NCI-H128 (cell line): ENCODE measurements at regions not wholly inside any gene's neighbourhood (a gene's known extent, or its start where the extent isn't known, plus 50 kb on each side); places are given as distances from the start of the nearest gene placed in this dataset.
"Not testable (repeated sequence)": the region's sequence is repeated elsewhere in the genome, so short reads cannot be mapped to it uniquely, and the experiment has no call there.

Experiments used
- DNase-seq: peaks from one replicate; lab custom pipeline; 2025; ENCODE audit not compliant: unreplicated experiment; lab: John Stamatoyannopoulos, UW

DNA sequence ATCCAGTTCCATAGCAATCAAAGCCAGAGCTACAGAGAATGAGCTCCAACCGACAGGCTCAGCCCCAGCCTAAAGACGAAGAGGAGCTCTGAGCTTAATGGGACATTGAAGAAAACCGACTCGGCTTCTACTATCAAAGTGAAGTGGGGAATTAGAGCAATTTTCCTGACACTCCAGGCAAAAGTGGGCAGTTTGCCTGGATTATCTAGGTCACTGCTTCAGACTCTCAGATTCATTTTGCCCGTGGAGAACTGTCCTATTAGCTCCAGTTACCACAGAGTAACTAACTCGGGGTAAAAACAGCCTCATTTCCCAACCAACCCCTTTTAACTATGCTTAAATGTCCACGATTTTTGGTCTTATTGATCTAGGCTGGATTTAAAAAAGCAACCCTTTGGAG lies 592.1 kb upstream of the NRSN1 start:
- no peak for DNase-seq

DNA sequence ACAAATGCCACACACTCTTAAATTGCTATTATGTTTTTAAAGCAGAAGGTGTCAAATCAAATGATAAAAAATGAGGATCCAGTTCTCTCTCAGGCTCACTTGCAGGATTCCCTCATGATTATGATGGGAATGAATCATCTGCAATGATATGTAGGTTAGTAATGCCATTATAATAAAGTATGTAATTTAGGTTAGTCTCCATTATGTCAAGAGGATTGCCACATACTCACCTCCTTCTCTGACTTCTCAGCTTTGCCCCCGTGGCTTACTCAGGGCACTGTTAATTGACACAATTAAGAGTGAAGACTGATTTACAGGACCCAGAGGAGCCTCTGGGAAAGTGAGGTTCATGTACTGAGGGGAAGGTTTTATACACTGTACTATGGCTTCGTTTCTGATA lies 591.7 kb upstream of the NRSN1 start:
- DNase-seq = no peak

DNA sequence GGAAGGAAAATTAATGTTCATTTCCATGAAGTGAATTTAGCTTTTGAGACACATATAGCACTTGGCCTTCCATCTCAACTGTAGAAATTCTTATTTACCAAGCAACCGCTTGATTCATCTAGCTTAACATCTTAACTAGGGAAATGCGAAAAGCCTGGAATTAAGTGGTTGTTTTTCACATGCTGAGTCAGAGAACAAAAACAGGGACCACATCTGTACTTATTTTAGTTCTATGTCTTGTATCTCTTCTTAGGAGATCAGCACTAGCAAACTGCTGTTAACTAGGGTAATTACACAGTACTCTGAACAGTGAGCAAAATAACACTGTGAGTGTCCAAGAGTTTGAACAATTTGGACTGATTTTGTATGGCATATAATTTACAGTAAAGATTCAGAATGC lies 590.9 kb upstream of the NRSN1 start:
- DNase-seq = no peak

DNA sequence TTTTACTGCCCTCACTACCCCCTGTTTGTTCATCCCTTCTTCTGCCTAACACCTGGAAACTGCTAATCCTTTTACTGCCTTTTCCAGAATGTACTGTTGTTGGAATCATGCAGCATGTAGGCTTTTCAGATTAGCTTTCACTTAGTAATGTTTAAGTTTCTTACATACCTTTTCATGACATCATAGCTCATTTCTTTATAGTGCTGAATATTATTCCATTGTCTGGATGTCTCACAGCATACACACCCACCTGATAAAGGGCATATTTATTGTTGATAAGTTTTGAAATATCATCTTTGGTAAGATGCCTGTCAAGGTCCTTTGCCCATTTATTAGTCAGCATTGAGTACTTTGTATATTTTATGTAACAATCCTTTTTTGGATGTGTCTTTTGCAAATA lies 588.2 kb upstream of the NRSN1 start:
- no peak for DNase-seq

DNA sequence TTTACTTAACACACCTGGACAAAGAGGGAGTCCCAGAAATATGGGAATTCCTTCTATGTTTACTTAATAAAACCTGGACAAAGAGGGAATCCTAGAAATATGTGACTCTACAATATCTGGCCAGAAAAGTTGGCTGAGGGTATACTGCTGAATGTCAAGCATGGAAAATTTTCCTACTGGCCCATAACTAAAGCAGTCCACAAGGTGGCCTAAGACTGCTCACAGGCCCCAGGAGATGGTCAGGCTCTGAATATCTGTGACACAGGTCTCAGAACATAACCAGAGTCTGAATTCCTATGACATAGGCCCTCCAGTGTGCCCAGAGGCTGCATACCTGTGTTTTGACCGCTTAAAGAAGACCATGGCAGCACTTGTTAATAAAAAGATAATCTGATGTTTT lies 578.2 kb upstream of the NRSN1 start:
- no peak for DNase-seq

DNA sequence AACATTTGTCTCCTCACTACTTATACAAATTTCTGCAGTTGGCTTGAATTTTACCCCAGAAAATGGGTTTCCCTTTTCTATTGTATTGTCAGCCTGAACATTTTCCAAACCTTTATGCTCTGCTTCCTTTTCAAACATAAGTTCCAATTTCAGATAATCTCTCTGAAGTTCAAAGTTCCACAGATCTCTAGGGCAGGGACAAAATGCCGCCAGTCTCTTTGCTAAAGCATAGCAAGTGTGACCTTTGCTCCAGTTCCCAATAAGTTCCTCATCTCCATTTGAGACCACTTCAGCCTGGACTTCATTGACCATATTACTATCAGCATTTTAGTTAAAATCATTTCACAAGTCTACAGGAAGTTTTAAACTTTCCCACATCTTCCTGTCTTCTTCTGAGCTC lies 571.1 kb upstream of the NRSN1 start:
- DNase-seq = not testable (repeated sequence)

DNA sequence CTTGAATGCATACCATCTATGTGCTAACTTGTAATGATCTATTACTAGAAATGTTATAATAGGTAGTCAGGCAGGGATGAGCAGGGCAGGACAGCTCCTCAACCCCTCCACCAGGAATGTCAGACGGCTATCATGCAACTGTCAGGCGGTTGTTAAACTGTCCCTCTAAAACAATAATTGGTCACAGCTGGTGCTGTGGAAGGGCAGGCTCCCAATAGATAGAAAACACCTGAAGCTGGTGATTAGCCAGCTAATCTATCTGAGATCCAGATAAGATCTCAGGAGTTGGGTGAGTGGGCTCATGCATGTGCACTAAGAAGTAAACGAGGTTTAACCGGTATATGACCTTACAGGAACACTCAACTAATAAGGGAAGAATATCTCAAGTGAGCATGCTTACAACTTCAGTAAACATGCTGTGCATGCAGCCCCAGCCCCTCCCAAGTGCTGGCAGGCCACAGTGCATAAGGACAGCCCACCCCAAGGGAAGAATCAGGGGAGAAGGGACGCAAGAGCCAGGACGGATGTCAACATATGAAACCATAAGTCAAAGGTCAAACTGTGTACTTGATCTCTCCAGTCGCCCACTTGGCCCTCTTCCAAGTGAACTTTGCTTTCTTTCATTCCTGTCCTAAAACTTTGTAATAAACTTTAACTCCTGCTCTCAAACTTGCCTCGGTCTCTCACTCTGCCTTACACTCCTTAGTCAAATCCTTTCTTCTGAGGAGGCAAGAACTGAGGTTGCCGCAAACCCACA lies 566.2 kb upstream of the NRSN1 start:
- no peak for DNase-seq

DNA sequence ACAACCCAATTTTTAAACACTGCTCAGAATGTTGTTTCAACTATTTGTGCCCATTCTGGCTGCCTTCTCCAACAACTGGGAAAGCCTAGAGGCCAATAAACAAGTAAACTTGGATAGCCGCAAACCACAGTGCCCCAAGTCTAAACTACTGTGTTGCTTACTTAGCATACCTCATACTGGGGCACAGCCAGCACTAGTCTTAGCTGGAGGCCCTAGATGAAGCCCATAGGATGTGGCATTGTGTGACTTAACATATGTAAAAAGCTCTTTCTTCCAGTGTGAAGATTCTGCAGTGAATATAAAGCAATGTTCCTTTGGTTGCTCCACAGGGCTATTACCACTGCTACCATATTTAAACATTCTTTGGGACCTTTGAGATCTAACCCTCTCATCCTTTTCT lies 564.3 kb upstream of the NRSN1 start:
- no peak for DNase-seq

DNA sequence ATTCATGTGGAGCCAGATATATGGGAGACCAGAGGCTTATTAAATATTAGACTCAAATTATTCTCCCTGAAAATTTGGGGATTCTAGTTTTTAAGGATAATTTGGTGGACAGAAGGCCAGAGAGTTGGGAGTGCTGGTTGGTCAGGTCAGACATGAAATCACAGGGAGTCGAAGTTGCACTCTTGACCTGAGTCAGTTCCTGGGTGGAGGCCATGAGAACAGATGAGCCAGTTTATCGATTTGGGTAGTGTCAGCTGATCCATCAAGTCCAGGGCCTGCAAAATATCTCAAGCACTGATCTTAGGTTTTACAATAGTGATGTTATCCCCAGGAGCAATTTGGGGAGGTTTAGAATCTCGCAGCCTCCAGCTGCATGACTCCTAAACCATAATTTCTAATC lies 563.5 kb upstream of the NRSN1 start:
- no peak for DNase-seq

DNA sequence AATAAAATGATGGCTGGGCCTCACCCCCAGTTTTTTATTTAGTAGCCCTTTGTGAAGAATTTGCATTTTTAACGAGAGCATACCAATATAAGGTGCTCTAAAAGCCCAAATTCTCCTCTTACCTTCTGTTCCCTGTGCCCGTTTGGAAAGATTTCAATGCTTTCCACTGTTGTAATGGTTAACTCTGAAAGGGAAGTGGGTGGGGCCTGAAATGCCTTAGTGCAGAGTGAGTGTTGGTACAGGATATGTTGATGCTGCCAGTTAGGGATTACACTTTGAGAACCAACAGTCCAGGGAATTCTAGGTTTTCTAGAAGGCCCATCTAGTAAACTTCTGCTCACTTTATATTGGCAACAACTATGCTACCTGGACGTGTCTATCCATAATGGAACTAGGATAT lies 562.7 kb upstream of the NRSN1 start:
- no peak for DNase-seq

DNA sequence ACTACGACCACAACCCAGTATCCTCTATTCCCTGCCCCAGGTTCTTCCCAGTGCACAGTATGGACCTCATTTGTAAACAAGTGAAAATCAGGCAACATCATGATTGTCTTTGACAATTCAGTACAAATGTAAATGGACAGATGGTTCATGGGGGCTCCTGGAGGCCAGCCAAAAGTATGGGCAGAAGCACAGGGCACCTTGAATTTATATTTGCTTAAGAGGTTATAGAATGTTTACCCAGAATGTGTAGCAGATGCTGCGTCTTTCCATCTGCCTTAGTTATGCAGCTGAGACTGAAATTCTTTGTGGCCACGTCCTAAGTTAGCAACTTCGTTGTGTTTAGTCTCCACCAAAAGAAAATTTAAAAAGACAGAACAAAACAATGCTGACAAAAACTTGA lies 559.6 kb upstream of the NRSN1 start:
- DNase-seq = peak; percentile 32

DNA sequence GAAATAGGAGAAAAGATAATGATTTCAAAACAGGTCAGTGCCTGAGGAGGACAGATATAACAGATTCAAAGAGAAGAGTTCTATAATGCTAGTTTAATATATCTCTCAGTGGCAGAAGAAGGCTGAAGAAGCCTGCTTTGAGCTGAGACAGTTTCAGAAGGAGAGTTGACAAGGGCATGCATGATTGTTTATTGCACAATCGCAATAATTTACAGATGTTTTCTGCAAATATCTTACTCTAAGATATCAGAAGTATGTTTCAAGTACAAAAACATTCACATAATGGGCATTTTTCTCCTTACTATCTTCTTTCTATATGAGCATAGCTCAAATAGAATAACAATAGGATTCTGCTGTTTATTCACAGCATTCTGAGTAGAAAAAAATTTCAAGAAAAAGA lies 557.7 kb upstream of the NRSN1 start:
- no peak for DNase-seq

DNA sequence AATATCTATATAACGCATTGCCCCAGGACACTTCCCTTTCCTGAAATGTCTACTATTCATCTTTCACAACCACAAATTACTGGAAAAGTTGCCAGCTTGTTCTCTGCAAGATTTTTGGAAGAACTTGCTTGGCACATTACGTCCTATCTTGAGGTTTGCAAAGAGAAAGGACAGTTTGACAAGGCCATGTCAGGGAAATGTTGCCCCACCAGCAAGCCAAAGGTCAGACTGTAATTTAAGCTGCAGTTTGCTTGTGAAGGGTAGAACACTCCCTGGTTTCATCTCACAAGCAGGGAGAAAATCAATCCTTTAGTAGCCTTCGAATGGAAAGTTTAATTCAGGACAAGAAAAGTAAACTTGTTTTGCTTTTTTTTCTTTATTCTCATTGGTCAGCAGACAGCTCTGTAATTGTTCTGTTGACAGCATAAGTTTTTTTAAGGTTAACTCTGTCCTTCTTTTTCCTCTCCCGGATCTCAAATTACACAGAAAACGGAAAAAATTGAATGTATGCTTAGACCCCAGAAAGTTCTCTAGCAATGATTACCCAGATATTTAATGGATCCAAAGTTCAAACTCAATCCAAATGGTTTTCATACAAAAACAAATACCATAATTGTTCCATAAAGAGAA lies 541.8 kb upstream of the NRSN1 start:
- DNase-seq = no peak

DNA sequence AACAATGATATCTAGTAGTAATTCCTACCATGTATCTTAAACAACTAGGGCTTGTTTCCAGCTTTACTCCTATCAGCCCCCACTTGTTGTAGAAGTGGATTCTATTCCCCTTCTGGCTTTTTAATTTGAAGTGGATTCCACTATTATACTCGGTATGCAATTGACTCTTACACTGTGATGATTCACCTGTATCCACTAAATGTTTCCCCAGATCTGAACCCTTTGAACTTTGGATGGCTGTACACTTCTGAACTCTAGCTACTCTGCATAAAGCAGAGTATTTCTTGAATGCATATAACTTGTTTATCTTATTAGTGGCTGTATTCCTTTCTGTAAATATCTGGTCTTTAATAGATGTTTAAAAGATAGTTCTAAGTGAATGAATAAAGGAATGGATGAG lies 538.4 kb upstream of the NRSN1 start:
- DNase-seq = no peak

DNA sequence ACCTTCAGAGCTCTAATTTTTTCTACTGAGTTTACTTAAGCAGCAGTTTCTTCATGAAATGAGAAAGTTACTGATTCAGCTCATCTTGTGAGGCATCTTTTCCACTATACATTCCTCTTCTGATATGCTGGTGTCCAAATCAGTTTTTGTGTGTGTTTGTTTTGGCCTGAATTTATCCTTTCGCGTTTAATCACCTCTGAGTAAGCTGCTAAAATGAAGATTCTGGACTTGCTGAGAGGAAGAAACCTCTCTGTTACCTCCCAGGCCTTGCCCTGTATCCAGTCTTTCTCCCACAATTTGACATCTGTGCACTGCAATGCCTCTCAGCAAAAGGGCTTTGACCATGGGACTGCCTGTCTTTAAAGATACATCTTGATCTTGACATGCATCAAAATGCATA lies 536.2 kb upstream of the NRSN1 start:
- no peak for DNase-seq

DNA sequence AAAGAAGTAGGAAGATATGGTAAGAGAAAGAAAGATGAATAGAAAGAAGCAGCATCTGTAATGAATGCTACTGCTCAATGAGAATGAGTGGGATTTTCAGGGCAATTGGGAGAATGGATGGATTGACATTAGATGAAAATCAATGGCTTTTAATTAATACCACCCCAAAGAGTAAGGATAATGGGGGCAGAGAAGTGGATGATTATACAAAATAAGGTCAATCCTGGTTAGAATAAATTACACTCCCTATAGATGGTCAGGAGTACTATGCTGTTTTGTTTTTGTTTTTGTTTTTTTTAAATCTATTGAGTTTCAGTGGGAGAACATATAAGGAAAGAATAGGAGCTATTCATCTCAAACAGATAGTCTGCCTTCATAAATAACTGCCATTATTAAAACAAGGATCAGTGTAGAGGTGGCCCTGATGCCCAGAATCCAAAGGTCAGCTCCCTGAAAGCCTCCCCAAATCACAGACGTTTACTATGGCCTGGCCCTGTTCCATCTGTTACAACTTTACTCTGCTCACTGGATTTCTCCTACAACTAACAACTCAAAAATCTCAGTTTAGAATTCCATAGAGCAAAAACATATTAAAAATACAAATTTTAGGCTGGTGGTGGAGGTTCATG lies 535.4 kb upstream of the NRSN1 start:
- DNase-seq = no peak

DNA sequence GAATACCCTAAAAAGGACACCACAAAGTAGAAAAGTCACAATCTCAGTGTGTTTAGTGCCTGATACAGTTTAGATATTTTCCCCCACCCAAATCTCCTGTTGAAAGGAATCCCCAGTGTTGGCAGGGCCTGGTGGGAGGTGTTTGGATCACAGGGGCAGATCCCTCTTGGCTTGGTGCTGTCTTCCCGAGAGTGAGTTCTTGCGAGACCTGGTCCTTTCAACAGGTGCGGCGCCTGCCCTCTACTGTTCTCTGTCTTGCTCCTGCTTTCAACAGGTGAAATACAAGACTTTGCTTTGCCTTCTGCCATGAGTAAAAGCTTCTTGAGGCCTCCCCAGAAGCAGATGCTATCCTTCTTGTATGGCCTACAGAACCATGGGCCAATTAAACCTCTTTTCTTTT lies 534.3 kb upstream of the NRSN1 start:
- DNase-seq = no peak

DNA sequence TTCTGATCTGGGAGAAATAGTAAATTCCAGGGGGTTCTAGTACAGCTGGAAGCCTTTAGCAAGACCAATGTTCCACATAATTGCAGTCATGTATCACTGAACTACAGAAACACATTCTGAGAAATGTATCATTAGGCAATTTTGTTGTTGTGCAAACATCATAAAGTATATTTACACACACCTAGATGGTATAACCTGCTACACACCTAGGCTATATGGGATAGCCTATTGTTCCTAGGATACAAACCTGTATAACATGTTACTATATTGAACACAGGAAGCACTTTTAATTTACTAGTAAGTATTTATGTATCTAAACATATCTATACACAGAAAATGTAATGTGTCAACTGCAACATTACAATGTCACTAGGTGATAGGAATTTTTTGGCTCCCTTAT lies 525.9 kb upstream of the NRSN1 start:
- no peak for DNase-seq

DNA sequence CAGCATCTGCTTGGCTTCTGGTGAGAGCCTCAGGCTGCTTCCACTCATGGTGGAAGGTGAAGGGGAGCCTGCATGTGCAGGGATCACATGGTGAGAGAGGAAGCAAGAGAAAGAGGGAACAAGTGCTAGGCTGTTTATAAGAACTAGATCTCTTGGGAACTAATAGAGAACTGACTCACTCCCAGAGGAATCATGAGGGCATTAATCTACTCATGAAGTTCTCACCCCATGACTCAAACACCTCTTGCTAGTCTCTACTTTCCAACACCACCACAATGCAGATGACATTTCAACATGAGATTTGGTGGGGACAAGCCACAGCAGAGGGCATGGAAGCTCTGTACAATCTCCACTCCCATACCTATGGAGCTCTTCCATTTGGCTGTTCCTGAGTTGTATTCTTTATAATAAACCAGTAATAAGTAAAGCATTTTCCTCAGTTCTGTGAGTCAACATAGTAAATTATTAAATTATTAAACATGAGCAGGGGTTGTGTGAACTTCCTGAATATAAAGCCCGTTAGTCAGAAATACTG lies 524.1 kb upstream of the NRSN1 start:
- DNase-seq = no peak

DNA sequence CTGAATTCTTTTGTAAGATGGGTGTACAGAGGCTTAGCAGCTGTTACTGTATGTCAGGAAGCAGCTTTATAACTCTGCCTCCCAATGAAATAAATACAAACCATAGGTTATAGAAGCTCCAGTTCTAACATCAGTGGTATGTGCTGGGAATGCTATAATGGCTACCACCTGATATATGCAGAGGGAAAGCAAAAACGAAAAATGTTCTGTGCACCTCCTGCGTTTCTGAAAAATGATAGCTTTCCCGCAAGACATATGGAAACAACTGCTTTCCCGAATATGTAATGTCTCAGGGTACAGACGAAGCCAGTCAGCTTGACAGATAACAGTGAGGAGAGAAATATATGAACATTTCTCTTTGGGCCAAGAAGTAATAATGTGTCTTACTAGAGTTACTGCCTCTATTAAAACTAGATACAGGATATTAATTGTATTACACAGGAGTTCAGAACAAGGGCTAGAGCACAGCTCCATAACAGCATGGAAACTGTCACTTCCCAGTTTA lies 517.0 kb upstream of the NRSN1 start:
- no peak for DNase-seq

DNA sequence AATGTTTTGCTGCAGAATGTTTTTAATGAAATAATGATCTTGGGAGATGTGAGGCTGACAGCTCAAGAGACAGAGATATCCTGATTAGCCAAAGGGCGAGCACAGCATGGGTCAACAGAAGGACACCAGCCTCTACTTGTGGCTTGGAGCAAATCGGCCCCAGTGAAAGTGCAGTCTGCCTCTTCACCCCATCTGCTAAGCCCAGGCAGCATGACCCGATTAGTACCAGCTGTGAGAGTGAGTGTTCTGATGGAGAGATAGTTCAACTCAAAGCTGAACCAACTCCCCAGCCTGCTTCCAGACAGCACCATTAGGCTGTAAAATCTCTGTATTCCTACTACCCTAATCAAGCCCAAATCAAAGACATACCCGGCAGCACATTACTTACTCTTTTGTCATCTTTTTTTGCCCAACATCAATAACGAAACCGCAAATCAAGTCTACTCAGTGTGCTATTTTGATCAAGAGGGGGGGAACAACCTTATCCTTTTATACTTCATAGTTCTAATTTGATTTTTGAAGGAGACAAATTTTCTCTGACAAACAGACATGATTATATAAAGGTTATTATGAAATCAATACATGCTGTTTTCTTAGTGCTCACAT lies 514.1 kb upstream of the NRSN1 start:
- DNase-seq = no peak

DNA sequence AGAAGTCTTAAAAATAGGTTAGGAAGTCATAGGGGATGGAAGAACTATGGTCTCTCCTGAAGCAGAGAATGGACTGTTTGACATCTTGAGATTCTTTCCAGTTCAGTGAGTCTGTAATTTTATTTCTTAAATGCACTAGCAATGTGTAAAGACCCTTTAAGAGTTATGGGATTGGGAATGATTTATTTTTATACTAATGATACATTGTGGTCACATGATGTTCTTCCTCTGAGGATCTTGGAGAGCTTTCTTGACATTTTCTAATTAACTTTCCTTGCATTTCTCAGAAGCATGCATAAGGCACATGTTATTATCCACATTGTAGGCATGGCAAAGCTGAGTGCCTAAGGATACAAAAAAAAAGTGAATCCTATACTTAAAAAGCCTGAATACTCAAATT lies 507.6 kb upstream of the NRSN1 start:
- DNase-seq = no peak
